ENCODE measurements at regions not wholly inside any gene's neighbourhood (a gene's known extent, or its start where the extent isn't known, plus 50 kb on each side); places are given as distances from the start of the nearest gene placed in this dataset.

DNA sequence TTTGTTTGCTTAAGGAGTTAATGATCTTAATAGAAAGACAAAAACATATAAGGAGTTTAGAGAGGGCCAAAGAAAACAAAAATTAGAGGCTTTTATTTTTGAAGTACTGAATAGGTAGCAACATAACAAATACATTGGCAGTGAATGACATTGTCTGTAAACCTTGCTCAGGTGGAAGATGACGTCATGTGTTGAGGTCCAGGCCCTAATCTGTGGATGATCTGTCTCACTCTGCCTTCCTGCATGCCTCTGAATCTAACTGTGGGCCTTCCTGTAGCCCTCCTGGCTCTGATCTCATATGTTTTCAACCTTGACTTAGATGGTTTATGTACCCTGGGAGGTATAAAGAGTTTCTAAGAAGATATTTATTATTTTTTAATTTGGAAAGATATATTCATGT lies 58.1 kb upstream of the DYNAP start:
- DNase-seq = no peak

Data from NK-92 treated with Interleukin-12 subunit alpha and Interleukin-12 subunit beta, amount 100 ng/mL, for 24 hours (cell line).